Immature natural killer cell (primary cell): ENCODE measurements at regions not wholly inside any gene's neighbourhood (a gene's known extent, or its start where the extent isn't known, plus 50 kb on each side); places are given as distances from the start of the nearest gene placed in this dataset.

ENCODE experiments used
- DNase-seq, 3 donors: peaks; one replicate each; pipeline ENCODE4 v3.0.0; 2022; ENCODE audit warnings: mixed read lengths in 1 of 3
- H3K27ac Mint-ChIP-seq, 6 donors: one replicate each; pipeline ENCODE4 v1.8.0; 2020; ENCODE audit warnings: mixed read lengths in 6 of 6, mild to moderate bottlenecking in 5 of 6, inconsistent platforms in 4 of 6, moderate library complexity in 3 of 6
- H3K27me3 Mint-ChIP-seq, 3 donors: one replicate each; pipeline ENCODE4 v1.8.0; 2020 to 2021; ENCODE audit warnings: low read depth in 3 of 3, mild to moderate bottlenecking in 3 of 3, mixed read lengths in 3 of 3, moderate library complexity in 3 of 3, inconsistent platforms in 1 of 3
- H3K36me3 Mint-ChIP-seq, 3 donors: one replicate each; pipeline ENCODE4 v1.8.0; 2020; ENCODE audit warnings: mixed read lengths in 3 of 3, inconsistent platforms in 2 of 3, mild to moderate bottlenecking in 2 of 3
- H3K4me1 Mint-ChIP-seq, 2 donors: one replicate each; pipeline ENCODE4 v1.8.0; 2020; ENCODE audit warnings: inconsistent platforms in 2 of 2, mild to moderate bottlenecking in 2 of 2, mixed read lengths in 2 of 2, moderate library complexity in 1 of 2
- H3K4me3 Mint-ChIP-seq, 5 donors: one replicate each; pipeline ENCODE4 v1.8.0; 2020; ENCODE audit warnings: mild to moderate bottlenecking in 5 of 5, mixed read lengths in 5 of 5, inconsistent platforms in 3 of 5, moderate library complexity in 3 of 5
- H3K9me3 Mint-ChIP-seq, 6 donors: one replicate each; pipeline ENCODE4 v1.8.0; 2020; ENCODE audit warnings: mild to moderate bottlenecking in 6 of 6, mixed read lengths in 6 of 6, inconsistent platforms in 4 of 6, moderate library complexity in 3 of 6

GRCh38 chr14:99099051-99099787, 172.8 kb downstream of the BCL11B start:
- Mint-ChIP-seq H3K27ac (peak overlapping the region in 1 of 6 donors; percentile 38), H3K27me3 (peaks cover 0 to 5% (median 0%) of the 10 kb centered on the region in 3 donors), H3K36me3 (peaks cover 0 to 1% (median 0%) of the 10 kb centered on the region in 3 donors), H3K4me3 (no peak overlapping the region), H3K4me1 (no peaks in the 10 kb centered on the region), H3K9me3 (peaks cover 0 to 2% (median 0%) of the 10 kb centered on the region in 6 donors)
- DNase-seq = no peak

GRCh38 chr14:99100497-99101270, 171.3 kb downstream of the BCL11B start:
- DNase-seq = no peak
- Mint-ChIP-seq H3K4me3 (no peak overlapping the region), H3K27me3 (peaks cover 0 to 2% (median 0%) of the 10 kb centered on the region in 3 donors), H3K36me3 (peaks cover 0 to 3% (median 1%) of the 10 kb centered on the region in 3 donors), H3K27ac (no peak overlapping the region), H3K4me1 (no peaks in the 10 kb centered on the region), H3K9me3 (peaks cover under 1 to 9% (median 4%) of the 10 kb centered on the region in 6 donors)

- H3K4me1 Mint-ChIP-seq = no peaks in the 10 kb centered on the region
- DNase-seq = no peak
- no peak overlapping the region for H3K27ac Mint-ChIP-seq
- H3K9me3 Mint-ChIP-seq = peaks cover 2 to 12% (median 8%) of the 10 kb centered on the region in 6 donors
- H3K36me3 Mint-ChIP-seq = peaks cover 0 to 4% (median 3%) of the 10 kb centered on the region in 3 donors
- no peak overlapping the region for H3K4me3 Mint-ChIP-seq
- H3K27me3 Mint-ChIP-seq = peaks cover 0 to 2% (median 0%) of the 10 kb centered on the region in 3 donors
Observed at GRCh38 chr14:99101855-99102461, 170.0 kb downstream of the BCL11B start.

- DNase-seq = no peak
- Mint-ChIP-seq H3K27me3 (peaks cover 5 to 17% (median 8%) of the 10 kb centered on the region in 3 donors), H3K36me3 (peaks cover 0 to 4% (median 0%) of the 10 kb centered on the region in 3 donors), H3K4me3 (no peak overlapping the region), H3K9me3 (peaks cover 0 to 10% (median 3%) of the 10 kb centered on the region in 6 donors), H3K4me1 (peaks cover 9% of the 10 kb centered on the region in 2 donors), H3K27ac (no peak overlapping the region)
Observed at GRCh38 chr14:99116741-99117295, 155.2 kb downstream of the BCL11B start.

GRCh38 chr14:99117671-99118045, 154.3 kb downstream of the BCL11B start:
- no peak overlapping the region for H3K4me3 Mint-ChIP-seq
- H3K27ac Mint-ChIP-seq = no peak overlapping the region

GRCh38 chr14:99118046-99118721, 153.8 kb downstream of the BCL11B start:
- Mint-ChIP-seq H3K9me3 (peaks cover 0 to 9% (median 2%) of the 10 kb centered on the region in 6 donors), H3K27ac (no peak overlapping the region), H3K27me3 (peaks cover 5 to 15% (median 8%) of the 10 kb centered on the region in 3 donors), H3K4me3 (peak overlapping the region in 1 of 5 donors; percentile 27), H3K4me1 (peaks cover 9% of the 10 kb centered on the region in 2 donors), H3K36me3 (peaks cover 0 to 4% (median 0%) of the 10 kb centered on the region in 3 donors)
- DNase-seq = no peak

More at GRCh38 chr14:99117671-99118045, 154.3 kb downstream of the BCL11B start:
- Mint-ChIP-seq H3K9me3 (peaks cover 0 to 9% (median 3%) of the 10 kb centered on the region in 6 donors), H3K36me3 (peaks cover 0 to 4% (median 0%) of the 10 kb centered on the region in 3 donors), H3K27me3 (peaks cover 5 to 17% (median 8%) of the 10 kb centered on the region in 3 donors), H3K4me1 (peaks cover 9% of the 10 kb centered on the region in 2 donors)
- DNase-seq = no peak

GRCh38 chr14:99118946-99119345, 153.1 kb downstream of the BCL11B start:
- Mint-ChIP-seq H3K4me3 (no peak overlapping the region), H3K4me1 (peaks cover 9% of the 10 kb centered on the region in 2 donors), H3K36me3 (peaks cover 0 to 4% (median 0%) of the 10 kb centered on the region in 3 donors), H3K9me3 (peaks cover 0 to 4% (median under 1%) of the 10 kb centered on the region in 6 donors), H3K27me3 (peaks cover 5 to 15% (median 8%) of the 10 kb centered on the region in 3 donors), H3K27ac (no peak overlapping the region)
- DNase-seq = no peak
